CD4-positive, alpha-beta T cell treated with Interleukin-2 at 100 ng/mL for 4 hours (primary cell): ENCODE measurements at regions not wholly inside any gene's neighbourhood (a gene's known extent, or its start where the extent isn't known, plus 50 kb on each side); places are given as distances from the start of the nearest gene placed in this dataset.
"Not testable (repeated sequence)": the region's sequence is repeated elsewhere in the genome, so short reads cannot be mapped to it uniquely, and the experiment has no call there.

ENCODE experiments used
- DNase-seq: peaks from one replicate; pipeline ENCODE4 v3.0.0-alpha.2; 2020; ENCODE audit warnings: low spot score

- DNase-seq: no peak
These were observed 74.1 kb upstream of the CHD2 start for GRCh38 chr15:92825985-92826384.

GRCh38 chr15:92827991-92828390 is 72.1 kb upstream of the CHD2 start:
- DNase-seq: not testable (repeated sequence)

GRCh38 chr15:92829875-92830274 is 70.2 kb upstream of the CHD2 start:
- no peak for DNase-seq

- DNase-seq: no peak
These were observed 68.8 kb upstream of the CHD2 start for GRCh38 chr15:92831336-92831654.

GRCh38 chr15:92831655-92832328 is 68.3 kb upstream of the CHD2 start:
- DNase-seq: peak; percentile 98

GRCh38 chr15:92833106-92833433 is 67.1 kb upstream of the CHD2 start:
- DNase-seq: no peak

- DNase-seq: no peak
These were observed 66.4 kb upstream of the CHD2 start for GRCh38 chr15:92833493-92834271.

GRCh38 chr15:92839696-92840095 is 60.4 kb upstream of the CHD2 start:
- DNase-seq: no peak

- DNase-seq: no peak
These were observed 60.0 kb upstream of the CHD2 start for GRCh38 chr15:92840149-92840548.

GRCh38 chr15:92843326-92843725 is 56.8 kb upstream of the CHD2 start:
- DNase-seq: no peak

GRCh38 chr15:92843814-92844213 is 56.3 kb upstream of the CHD2 start:
- DNase-seq: no peak

- DNase-seq: peak; percentile 79
These were observed 55.0 kb upstream of the CHD2 start for GRCh38 chr15:92845126-92845508.

- no peak for DNase-seq
These were observed 53.4 kb upstream of the CHD2 start for GRCh38 chr15:92846741-92847140.

- no peak for DNase-seq
These were observed 52.3 kb upstream of the CHD2 start for GRCh38 chr15:92847841-92848240.

- no peak for DNase-seq
These were observed 51.7 kb upstream of the CHD2 start for GRCh38 chr15:92848464-92848851.

GRCh38 chr15:92848852-92849598 is 51.1 kb upstream of the CHD2 start:
- DNase-seq: peak; percentile 82

- not testable (repeated sequence) for DNase-seq
These were observed 49.9 kb upstream of the CHD2 start for GRCh38 chr15:92850218-92850617.
